ENCODE measurements at regions not wholly inside any gene's neighbourhood (a gene's known extent, or its start where the extent isn't known, plus 50 kb on each side); places are given as distances from the start of the nearest gene placed in this dataset.

GRCh38 chr22:49233507-49234100, 594.1 kb downstream of the BRD1 start:
- Histone ChIP-seq H3K36me3 (no peaks in the 10 kb centered on the region), H3K9me3 (no peaks in the 10 kb centered on the region), H3K27ac (no peak overlapping the region), H3K4me3 (no peak overlapping the region), H3K27me3 (peaks cover 0 to 31% (median 4%) of the 10 kb centered on the region in 3 donors), H3K4me1 (no peaks in the 10 kb centered on the region)
- TF ChIP-seq CTCF (IDR thresholded peaks at IDR 0.05) (no peak), POLR2A (IDR thresholded peaks at IDR 0.05) (no peak), EP300 (IDR thresholded peaks at IDR 0.05) (no peak), POLR2AphosphoS5 (IDR thresholded peaks at IDR 0.05) (no peak)
- DNase-seq: no peak
- intact Hi-C loops (cut with DNase I): no loop called here
- 81 to 88% methylated on average over 16 of the region's 16 CpGs for WGBS, 2 donors

- Histone ChIP-seq H3K27me3 (peaks cover 0 to 31% (median 4%) of the 10 kb centered on the region in 3 donors), H3K36me3 (no peaks in the 10 kb centered on the region), H3K9me3 (no peaks in the 10 kb centered on the region), H3K4me3 (no peak overlapping the region), H3K4me1 (no peaks in the 10 kb centered on the region), H3K27ac (no peak overlapping the region)
- TF ChIP-seq CTCF (IDR thresholded peaks at IDR 0.05) (no peak), POLR2AphosphoS5 (IDR thresholded peaks at IDR 0.05) (no peak), EP300 (IDR thresholded peaks at IDR 0.05) (no peak), POLR2A (IDR thresholded peaks at IDR 0.05) (no peak)
- 59 to 69% methylated on average over 23 of the region's 23 CpGs for WGBS, 2 donors
- intact Hi-C loops (cut with DNase I): no loop called here
- no peak for DNase-seq
These were observed 595.2 kb downstream of the BRD1 start for GRCh38 chr22:49232319-49233067.

GRCh38 chr22:49230194-49230577, 597.5 kb downstream of the BRD1 start:
- DNase-seq: no peak
- no peak overlapping the region for H3K4me3 ChIP-seq
- 19 to 39% methylated on average over 3 of the region's 3 CpGs for WGBS, 2 donors
- no peaks in the 10 kb centered on the region for H3K4me1 ChIP-seq
- no peak for TF ChIP-seq EP300 (IDR thresholded peaks at IDR 0.05)
- TF ChIP-seq POLR2AphosphoS5 (IDR thresholded peaks at IDR 0.05): no peak
- H3K36me3 ChIP-seq: no peaks in the 10 kb centered on the region
- intact Hi-C loops (cut with DNase I): no loop called here
- H3K27me3 ChIP-seq: peaks cover 0 to 24% (median 4%) of the 10 kb centered on the region in 3 donors
- no peak overlapping the region for H3K27ac ChIP-seq
- no peaks in the 10 kb centered on the region for H3K9me3 ChIP-seq

- no peak for DNase-seq
- Histone ChIP-seq H3K27me3 (peaks cover 0 to 25% (median 4%) of the 10 kb centered on the region in 3 donors), H3K4me1 (no peaks in the 10 kb centered on the region), H3K4me3 (no peak overlapping the region), H3K9me3 (no peaks in the 10 kb centered on the region), H3K36me3 (no peaks in the 10 kb centered on the region), H3K27ac (no peak overlapping the region)
- TF ChIP-seq EP300 (IDR thresholded peaks at IDR 0.05) (no peak), POLR2AphosphoS5 (IDR thresholded peaks at IDR 0.05) (no peak), CTCF (IDR thresholded peaks at IDR 0.05) (no peak), POLR2A (IDR thresholded peaks at IDR 0.05) (no peak)
- intact Hi-C loops (cut with DNase I): no loop called here
- 54 to 73% methylated on average over 10 of the region's 10 CpGs for WGBS, 2 donors
These were observed 598.0 kb downstream of the BRD1 start for GRCh38 chr22:49229483-49230193.

GRCh38 chr22:49228431-49229037, 599.1 kb downstream of the BRD1 start:
- Histone ChIP-seq H3K4me3 (no peak overlapping the region), H3K36me3 (no peaks in the 10 kb centered on the region), H3K9me3 (no peaks in the 10 kb centered on the region), H3K27me3 (peaks cover 0 to 25% (median 4%) of the 10 kb centered on the region in 3 donors), H3K4me1 (no peaks in the 10 kb centered on the region), H3K27ac (no peak overlapping the region)
- TF ChIP-seq EP300 (IDR thresholded peaks at IDR 0.05) (no peak), CTCF (IDR thresholded peaks at IDR 0.05) (no peak), POLR2AphosphoS5 (IDR thresholded peaks at IDR 0.05) (no peak), POLR2A (IDR thresholded peaks at IDR 0.05) (no peak)
- intact Hi-C loops (cut with DNase I): no loop called here
- peak; percentile 35 for DNase-seq
- 72 to 83% methylated on average over 6 of the region's 6 CpGs for WGBS, 2 donors
